Breast epithelium (tissue), 4 donors: ENCODE measurements at regions not wholly inside any gene's neighbourhood (a gene's known extent, or its start where the extent isn't known, plus 50 kb on each side); places are given as distances from the start of the nearest gene placed in this dataset.

Experiments
- DNase-seq, 2 donors: peaks; one replicate each; pipeline ENCODE4 v3.0.0-alpha.2; 2019; ENCODE audit warnings: low spot score in 2 of 2
- H3K27ac ChIP-seq, 2 donors: fragments of 200-600 bp; sonication (generic) in 1 of 2; one replicate each; pipeline ENCODE4 v1.5.1; 2016 to 2019; ENCODE audit warnings: mild to moderate bottlenecking in 1 of 2
- H3K27me3 ChIP-seq, 2 donors: fragments of 200-600 bp; sonication (generic) in 1 of 2; one replicate each; pipeline versions ENCODE4 v1.5.1 to v1.6.0; 2017 to 2019; ENCODE audit warnings: control low read depth in 1 of 2, mild to moderate bottlenecking in 1 of 2
- H3K36me3 ChIP-seq: fragments of 200-600 bp; one replicate; pipeline ENCODE4 v1.5.1; 2019
- H3K4me1 ChIP-seq, 2 donors: fragments of 200-600 bp; sonication (generic); one replicate each; pipeline ENCODE4 v1.5.1; 2016 to 2019; ENCODE audit warnings: control low read depth in 1 of 2
- H3K4me3 ChIP-seq, 3 donors: fragments of 200-600 bp; sonication (generic); 1 replicate in 2 of 3; 2 replicates in 1 of 3; pipeline ENCODE4 v1.5.1; 2016 to 2019; ENCODE audit warnings: mild to moderate bottlenecking in 3 of 3, moderate library complexity in 2 of 3
- H3K9me3 ChIP-seq, 2 donors: fragments of 200-600 bp; sonication (generic) in 1 of 2; one replicate each; pipeline ENCODE4 v1.5.1; 2016 to 2019; ENCODE audit warnings: control low read depth in 1 of 2
- CTCF ChIP-seq, 3 donors: fragments of 450-650 bp; IDR thresholded peaks; one replicate each; pipeline ENCODE4 v1.5.1; 2016 to 2017; ENCODE audit warnings: antibody characterized with exemption in 3 of 3, mild to moderate bottlenecking in 3 of 3, moderate library complexity in 3 of 3
- POLR2A ChIP-seq: fragments of 450-650 bp; IDR thresholded peaks from one replicate; pipeline ENCODE4 v1.6.1; 2016; ENCODE audit warnings: antibody characterized with exemption, mild to moderate bottlenecking, moderate library complexity
- POLR2AphosphoS5 ChIP-seq, 3 donors: sonication (generic); formaldehyde crosslinking; IDR thresholded peaks; one replicate each; pipeline ENCODE4 v1.6.1; 2017; ENCODE audit warnings: antibody characterized with exemption in 3 of 3
- intact Hi-C: fragments of 100-400 bp; cut with DNase I; formaldehyde crosslinking; loops from one replicate; pipeline ENCODE4 v1.15.1; 2023; ENCODE audit warnings: low total_unique reads

- H3K4me1 ChIP-seq: no peaks in the 10 kb centered on the region
- no peaks in the 10 kb centered on the region for H3K9me3 ChIP-seq
- intact Hi-C loops: no loop called here
Observed at GRCh38 chr3:127120851-127121647, 71.9 kb upstream of the PRR23E start.

GRCh38 chr3:127121885-127122284 is 71.0 kb upstream of the PRR23E start:
- DNase-seq: no peak
- Histone ChIP-seq H3K9me3 (no peaks in the 10 kb centered on the region), H3K4me1 (no peaks in the 10 kb centered on the region), H3K4me3 (no peak overlapping the region), H3K36me3 (no peaks in the 10 kb centered on the region), H3K27me3 (peaks cover 0 to 5% of the 10 kb centered on the region in 2 donors), H3K27ac (no peak overlapping the region)
- TF ChIP-seq POLR2A: no peak
- intact Hi-C loops: no loop called here

More at GRCh38 chr3:127120851-127121647, 71.9 kb upstream of the PRR23E start:
- DNase-seq: no peak
- TF ChIP-seq POLR2AphosphoS5 (IDR thresholded peaks at IDR 0.05) (no peak), CTCF (IDR thresholded peaks at IDR 0.05) (no peak), POLR2A (no peak)
- Histone ChIP-seq H3K36me3 (no peaks in the 10 kb centered on the region), H3K4me3 (no peak overlapping the region), H3K27me3 (peaks cover 0 to 2% of the 10 kb centered on the region in 2 donors), H3K27ac (no peak overlapping the region)

- no peaks in the 10 kb centered on the region for H3K9me3 ChIP-seq
- no peaks in the 10 kb centered on the region for H3K4me1 ChIP-seq
- no peak for DNase-seq
- TF ChIP-seq CTCF (IDR thresholded peaks at IDR 0.05) (no peak), POLR2AphosphoS5 (IDR thresholded peaks at IDR 0.05) (no peak), POLR2A (no peak)
- intact Hi-C loops: no loop called here
- H3K27ac ChIP-seq: no peak overlapping the region
- H3K4me3 ChIP-seq: no peak overlapping the region
- H3K36me3 ChIP-seq: no peaks in the 10 kb centered on the region
- peaks cover 0 to 8% of the 10 kb centered on the region in 2 donors for H3K27me3 ChIP-seq
Observed at GRCh38 chr3:127123533-127123932, 69.4 kb upstream of the PRR23E start.

- no peak overlapping the region for H3K27ac ChIP-seq
- no peaks in the 10 kb centered on the region for H3K9me3 ChIP-seq
- DNase-seq: no peak
- intact Hi-C loops: no loop called here
- H3K27me3 ChIP-seq: peaks cover 0 to 8% of the 10 kb centered on the region in 2 donors
- H3K36me3 ChIP-seq: no peaks in the 10 kb centered on the region
- no peaks in the 10 kb centered on the region for H3K4me1 ChIP-seq
- no peak overlapping the region for H3K4me3 ChIP-seq
- TF ChIP-seq CTCF (IDR thresholded peaks at IDR 0.05) (no peak), POLR2A (no peak), POLR2AphosphoS5 (IDR thresholded peaks at IDR 0.05) (no peak)
Observed at GRCh38 chr3:127124120-127124519, 68.8 kb upstream of the PRR23E start.

GRCh38 chr3:127131424-127132170 is 61.3 kb upstream of the PRR23E start:
- no peak for TF ChIP-seq POLR2AphosphoS5 (IDR thresholded peaks at IDR 0.05)
- TF ChIP-seq POLR2A: no peak
- no peak for TF ChIP-seq CTCF (IDR thresholded peaks at IDR 0.05)
- DNase-seq: no peak
- H3K4me1 ChIP-seq: peaks cover 0 to 8% of the 10 kb centered on the region in 2 donors
- no peak overlapping the region for H3K4me3 ChIP-seq
- intact Hi-C loops: no loop called here
- no peaks in the 10 kb centered on the region for H3K9me3 ChIP-seq
- no peak overlapping the region for H3K27ac ChIP-seq
- H3K36me3 ChIP-seq: no peaks in the 10 kb centered on the region
- peaks cover 0 to 41% of the 10 kb centered on the region in 2 donors for H3K27me3 ChIP-seq
